Activated CD8-positive, alpha-beta memory T cell treated with anti-CD3 and anti-CD28 coated beads for 48 hours (primary cell): ENCODE measurements at regions not wholly inside any gene's neighbourhood (a gene's known extent, or its start where the extent isn't known, plus 50 kb on each side); places are given as distances from the start of the nearest gene placed in this dataset.
"Not testable (repeated sequence)": the region's sequence is repeated elsewhere in the genome, so short reads cannot be mapped to it uniquely, and the experiment has no call there.

Experiments
- DNase-seq, 3 experiments: peaks; one replicate each; pipeline ENCODE4 v3.0.0-alpha.2; 2020; ENCODE audit warnings: low read depth in 2 of 3, low spot score in 2 of 3

DNA sequence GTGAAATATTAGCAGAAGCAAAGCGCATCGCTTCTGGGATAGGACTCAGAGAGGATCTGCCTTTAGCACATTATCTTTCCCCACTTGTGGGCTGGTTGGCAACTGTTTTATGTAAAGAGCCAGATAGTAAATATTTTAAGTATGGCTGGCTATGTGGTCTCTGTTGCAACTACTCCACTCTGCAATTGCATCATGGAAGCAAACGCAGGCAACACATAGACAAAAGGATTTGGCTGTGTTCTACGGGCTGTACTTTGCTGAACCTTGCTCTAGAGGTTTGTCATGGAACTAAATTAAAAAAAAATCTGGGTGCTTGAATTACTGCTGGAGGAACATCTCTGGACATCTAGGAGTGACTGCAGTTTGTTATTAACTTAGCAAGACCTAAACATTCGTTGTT is 307.8 kb upstream of the TPK1 start:
- no peak for DNase-seq

DNA sequence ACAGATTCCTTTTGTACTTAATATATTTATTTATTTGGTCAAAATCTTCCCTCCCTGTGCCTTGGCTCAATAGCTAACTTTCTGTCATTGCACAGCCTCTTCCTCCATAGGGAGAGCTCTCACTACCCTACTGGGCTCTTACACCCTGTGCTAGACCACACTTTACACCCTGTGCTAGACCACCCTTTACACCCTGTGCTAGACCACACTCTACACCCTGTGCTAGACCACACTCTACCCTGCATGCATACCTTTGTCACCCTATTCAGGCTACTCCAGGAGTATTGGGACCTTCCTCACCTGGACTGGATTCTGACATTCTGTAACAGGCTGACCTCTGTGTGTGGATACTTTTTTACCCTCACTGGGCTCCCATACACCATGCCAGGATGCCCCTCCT is 298.5 kb upstream of the TPK1 start:
- no peak for DNase-seq

DNA sequence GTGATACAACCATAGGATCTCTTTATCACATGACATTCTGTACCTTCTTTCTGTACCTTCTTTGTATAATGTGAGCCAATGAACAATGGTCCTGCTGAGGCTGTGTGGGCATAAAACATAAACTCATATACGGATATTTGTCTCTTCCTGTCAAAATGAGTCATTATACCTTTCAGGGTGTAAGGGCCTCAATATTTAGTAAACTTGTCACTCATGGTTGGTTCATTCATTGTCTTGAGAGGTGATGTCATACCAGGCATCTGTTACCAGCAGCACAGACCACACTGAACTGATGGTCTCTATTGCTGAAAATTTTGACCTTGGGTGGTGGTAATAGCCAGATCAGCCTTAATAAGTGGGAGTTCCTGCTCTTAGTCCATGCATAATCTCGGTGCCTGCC is 287.6 kb upstream of the TPK1 start:
- DNase-seq, result no peak

DNA sequence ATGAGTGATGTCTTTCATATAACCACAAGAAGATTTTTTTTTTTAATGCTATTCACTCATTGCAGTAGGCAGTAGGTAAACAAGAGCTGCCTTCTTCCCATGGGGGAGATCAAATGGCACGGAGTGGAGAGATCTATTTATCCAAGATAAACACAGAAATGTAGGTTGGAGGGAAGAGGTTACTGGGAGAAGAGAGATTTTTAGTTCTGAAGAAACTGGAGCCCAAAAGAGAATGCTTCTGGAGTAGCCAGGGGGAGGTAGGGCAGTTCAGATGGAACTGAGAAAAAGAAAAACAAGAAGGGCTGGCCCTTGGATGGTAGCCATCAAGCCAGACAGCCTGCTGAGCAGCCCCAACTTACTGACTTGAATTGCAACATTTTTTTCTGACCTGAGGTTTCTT is 270.1 kb upstream of the TPK1 start:
- no peak for DNase-seq

DNA sequence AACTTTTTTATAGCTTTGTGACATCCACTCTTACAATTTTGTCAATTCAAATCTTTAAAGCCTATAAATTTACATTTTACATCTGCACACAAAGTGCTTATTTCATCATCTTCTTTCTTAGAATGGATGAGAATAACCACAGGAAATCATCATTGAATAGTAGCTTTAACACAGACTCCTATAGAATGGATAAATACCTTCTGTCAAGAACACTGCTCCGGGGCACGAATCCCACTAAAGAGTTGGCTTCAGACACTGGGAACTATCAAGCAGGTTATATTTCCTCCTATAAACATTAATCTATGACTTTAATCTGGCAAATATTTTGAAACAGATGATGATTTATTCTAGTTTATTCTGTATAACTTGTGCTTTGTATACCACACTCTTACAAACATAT is 269.7 kb upstream of the TPK1 start:
- DNase-seq, result no peak

DNA sequence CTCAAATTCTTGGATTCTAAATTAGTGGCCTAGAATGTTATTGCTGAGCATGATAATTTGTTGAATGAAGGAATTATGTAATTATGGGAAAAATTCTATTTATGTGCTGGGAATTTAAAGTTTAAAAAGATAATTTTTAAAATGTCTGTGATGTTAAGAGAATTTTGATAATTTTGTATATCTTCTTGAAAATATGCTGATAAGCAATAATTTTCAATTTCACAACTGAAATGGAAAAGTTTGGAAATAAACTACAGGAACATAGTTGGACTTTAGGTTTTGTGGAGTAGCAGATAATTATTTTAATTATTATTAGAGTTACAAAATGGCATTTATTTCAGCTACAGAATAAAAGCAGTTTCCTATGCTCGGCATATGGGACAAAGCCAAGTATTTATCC is 268.5 kb upstream of the TPK1 start:
- DNase-seq, result no peak

DNA sequence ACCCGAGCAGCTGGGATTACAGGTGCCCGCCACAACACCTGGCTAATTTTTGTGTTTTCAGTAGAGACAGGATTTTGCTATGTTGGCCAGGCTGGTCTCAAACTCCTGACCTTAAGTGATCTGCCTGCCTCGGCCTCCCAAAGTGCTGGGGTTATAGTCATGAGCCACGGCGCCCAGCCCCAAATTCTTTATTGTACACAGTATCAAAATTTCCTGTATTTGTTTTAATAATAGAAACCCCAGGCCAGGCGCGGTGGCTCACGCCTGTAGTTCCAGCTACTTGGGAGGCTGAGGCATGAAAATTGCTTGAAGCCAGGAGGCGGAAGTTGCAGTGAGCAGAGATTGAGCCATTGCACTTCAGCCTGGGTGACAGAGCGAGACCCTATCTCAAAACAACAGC is 266.3 kb upstream of the TPK1 start:
- not testable (repeated sequence) for DNase-seq

DNA sequence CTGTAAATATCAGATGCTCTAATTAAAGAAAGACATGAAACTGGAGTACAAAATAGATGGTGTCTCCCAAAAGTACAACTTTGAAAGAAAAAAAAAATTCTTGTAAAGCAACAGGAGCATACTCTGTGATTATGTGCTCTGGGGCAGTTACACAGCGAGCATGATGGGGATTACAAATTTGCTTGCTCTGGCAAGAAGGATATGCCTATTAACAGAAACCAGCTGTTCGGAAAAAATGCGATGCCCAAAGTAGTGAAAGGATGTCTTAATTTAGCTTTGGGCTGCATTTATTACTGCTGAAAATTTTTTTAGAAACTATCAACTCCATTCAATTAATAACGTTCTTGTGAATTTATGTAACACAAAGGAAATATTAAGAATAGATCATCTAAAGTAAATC is 256.9 kb upstream of the TPK1 start:
- DNase-seq, result no peak

DNA sequence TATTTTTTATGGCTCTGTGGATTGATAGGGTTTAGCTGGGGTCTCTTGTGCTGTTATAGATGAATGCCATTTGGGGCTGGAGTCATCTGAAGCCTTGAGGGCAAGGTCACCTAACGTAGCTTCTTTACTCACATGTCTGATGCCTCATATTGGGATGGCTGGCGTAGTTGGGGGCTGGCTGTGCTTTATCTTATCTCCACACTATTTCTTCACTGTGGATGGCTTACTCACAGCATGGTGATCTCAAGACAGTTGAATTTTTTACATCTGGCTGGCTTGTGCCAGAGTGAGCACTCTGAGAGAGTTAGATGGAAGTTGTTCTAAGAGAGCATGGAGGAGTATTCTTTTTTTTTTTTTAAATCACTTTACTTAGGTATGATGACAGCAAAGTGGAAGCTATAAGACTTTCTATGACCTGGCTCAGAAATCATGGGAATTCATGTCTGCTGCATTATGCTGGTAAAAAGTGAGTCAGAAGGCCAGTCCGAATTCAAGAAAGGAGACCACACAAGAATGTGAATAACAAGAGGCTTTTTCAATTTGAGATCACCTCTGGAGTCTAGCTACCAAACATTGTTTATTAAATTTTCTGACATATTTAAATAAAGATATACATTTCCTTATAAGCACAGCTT is 252.4 kb upstream of the TPK1 start:
- no peak for DNase-seq

DNA sequence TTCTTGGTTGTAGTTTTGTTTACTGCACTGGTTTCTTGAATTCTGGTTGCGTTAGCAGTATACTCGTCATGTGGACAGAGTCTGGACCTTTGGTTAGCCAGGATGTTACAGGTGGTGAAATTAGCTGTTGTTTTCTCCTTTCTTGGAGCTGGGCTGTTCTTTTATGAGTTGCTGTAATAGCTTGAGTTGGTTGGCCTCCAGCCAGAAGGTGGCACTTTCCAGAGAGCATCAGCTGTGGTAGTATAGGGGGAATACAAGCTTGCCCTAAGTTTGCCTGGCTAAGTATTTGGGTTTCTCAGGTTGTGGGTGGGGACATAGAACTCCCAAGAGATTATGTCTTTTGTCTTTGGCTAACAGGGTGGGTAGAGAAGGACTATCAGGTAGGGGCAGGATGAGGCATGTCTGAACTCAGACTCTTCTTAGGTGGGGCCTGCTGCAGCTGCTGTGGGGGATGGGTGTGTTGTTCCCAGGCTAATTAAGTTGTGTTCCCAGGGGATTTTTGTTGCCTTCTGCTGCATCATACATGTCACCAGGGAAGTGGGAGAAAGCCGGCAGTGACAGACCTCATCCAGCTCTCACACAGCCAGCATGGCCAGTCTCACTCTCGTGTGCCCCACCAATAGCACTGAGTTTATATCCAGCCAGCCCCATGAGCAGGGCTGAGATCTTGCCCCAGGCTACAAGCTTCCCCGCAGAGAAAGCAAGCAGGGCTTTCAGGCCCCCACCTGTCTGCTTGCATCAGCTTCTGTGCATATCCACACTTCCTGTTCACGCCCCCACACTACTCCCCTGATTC is 246.7 kb upstream of the TPK1 start:
- no peak for DNase-seq

DNA sequence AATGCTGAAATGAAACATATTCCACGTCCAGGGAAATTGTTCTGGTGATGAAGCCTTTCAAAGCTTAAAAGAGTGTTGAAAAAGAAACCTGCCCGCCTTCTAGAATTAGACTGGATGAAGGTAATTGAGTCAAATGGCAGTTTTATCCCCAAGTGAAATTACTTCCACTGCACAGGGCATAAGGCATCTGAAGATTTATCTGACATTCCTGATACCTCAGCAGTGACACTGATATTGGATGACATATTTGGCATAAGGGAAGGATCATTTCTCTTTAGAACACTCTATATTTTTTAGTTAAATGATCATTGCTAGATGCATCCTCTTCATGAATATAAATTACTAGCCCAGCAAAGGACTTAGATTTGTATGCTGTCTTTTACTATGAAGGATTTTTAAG is 229.6 kb upstream of the TPK1 start:
- no peak for DNase-seq

DNA sequence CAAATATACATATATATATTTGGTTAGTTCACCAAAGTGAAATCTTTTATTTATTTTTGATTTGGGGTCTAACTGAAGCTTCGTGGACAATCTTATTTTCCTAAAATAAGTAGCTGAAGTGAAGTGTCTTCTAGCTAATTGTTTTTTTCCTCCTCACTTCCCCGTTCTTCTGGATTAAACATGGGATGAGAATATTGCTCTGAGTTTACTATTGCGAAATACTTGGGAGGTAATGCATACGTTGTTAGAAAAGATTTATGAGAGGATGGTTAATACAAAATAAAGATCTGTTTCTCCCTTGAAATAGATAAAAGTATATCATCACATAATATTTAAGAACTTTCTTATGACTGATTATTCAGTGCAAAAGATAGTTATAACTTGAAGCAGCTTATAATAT is 228.3 kb upstream of the TPK1 start:
- no peak for DNase-seq

DNA sequence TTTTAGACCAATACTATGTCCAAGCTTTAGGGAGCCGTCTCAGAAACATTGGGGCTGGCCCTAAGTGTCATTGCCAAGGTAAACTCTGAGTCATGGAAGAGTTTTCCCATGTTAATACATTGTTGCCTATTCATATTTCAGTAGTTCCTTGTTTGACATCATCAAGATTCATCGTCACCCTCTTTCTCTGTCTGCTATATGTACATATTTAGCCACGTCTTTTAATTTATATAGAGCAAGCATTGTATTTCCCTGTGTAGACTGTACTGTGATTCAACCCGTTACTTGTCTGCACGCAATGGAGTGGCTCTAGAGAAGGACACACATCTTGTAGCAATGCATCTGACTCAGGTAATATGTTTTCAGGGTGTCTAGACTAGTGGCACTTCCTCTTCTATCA is 217.9 kb upstream of the TPK1 start:
- no peak for DNase-seq

DNA sequence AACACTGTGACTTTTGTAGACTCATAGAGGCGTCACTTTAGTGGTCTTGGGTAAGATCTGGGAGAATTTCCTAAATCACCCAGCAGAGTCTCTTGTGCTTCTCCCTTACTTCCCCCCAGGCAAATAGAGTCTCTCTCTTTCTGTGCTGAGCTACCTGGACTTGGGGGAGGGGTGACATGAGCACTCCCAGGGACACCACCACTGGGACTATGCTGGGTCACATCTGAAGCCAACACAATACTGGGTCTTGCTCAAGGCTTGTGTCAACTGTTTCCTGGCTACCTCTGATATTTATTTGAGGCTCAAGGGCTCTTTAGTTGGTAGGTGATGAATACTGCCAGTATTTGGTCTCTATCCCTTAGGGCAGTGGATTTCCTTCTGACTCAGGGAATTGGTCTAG is 214.6 kb upstream of the TPK1 start:
- no peak for DNase-seq

DNA sequence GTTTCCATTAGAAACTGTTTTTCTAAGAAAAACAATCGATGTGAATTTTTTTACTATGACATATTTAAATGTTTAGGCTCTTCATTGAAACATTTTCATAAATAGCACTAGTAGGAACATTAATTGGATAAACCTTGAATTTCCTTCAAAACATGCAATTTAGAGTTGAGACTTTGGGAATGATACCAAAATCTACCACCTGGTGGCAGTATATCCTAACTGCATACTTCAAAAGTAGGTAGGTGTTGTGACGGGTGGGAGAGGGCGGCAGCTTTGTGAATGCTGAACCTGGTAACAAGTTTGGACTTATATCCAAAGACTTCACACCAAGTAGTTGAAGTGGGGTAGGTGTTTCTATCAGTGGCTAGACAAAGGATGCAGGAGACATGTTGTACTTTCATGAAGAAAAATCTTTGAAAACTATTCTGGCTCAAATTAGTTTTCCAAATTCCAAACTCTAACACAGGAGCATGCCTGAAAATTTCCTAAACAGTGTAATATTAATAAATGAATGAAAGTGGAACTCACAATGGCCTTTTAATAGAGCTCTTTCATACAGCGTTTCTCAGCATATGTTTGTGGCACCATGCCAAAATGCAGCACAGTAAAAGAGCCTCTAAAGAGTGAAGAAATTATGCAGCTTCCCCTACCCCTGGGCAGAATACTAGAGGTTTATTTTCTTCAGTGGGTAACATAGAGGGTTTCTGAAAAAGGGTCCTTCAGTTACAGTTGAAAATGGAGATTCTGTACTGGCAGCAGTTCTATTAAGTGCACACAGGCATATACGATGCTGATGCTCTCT is 201.0 kb upstream of the TPK1 start:
- DNase-seq, result peak in 1 of 3 experiments; percentile 1

DNA sequence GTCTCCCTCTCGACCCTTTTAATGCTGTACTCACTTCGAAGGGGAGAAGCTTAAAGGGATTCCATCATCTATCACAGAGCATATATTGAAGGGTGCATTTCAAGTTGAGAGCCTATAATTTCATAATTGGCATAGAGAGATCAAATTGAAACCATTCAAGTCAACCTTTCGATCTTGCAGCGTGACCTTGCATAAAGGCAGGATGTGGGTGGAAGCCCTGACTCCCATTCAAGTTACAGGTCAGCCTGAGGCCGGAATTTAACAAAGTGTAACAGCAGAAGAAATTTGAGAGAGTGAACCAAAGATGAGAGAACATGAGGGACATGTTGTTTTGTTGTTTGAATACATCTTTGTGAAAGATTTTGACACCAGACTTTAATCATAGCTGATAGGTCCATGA is 195.3 kb upstream of the TPK1 start:
- no peak for DNase-seq

DNA sequence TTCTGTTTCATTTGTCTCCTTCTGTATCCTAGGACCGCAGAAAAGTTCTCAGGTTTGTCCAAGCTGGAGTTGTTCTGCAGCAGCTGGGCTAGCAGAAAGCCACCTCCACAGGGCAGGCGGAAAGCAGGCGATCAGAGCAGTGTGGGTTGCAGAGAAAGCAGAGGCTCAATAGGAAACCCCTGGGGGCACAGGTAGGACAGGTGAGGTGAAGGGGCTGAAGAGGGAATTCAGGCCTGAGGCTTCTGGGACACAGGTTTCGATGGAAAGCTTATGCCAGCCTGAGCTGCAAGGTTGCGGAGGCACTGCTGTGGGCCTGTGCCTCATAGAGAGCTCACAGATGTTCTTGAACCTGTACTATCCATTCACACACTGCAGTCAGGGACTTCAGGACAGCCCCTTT is 194.9 kb upstream of the TPK1 start:
- DNase-seq, result no peak

DNA sequence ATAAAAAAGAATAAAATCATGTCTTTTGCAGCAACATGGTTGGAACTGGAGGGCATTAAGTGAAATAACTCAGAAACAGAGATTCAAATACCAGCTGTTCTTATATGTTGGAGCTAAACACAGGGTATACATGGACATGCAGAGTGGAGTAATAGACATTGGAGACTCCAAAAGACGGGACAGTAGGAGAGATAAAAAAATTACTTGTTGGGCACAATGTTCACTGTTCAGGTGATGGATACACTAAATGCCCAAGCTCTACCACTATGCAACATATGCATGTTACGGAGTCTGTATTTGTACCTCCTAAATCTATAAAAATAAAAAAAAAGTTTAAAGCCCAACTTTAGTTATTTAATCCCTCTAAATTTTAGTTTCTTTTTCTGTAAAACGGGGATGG is 184.6 kb upstream of the TPK1 start:
- no peak for DNase-seq

DNA sequence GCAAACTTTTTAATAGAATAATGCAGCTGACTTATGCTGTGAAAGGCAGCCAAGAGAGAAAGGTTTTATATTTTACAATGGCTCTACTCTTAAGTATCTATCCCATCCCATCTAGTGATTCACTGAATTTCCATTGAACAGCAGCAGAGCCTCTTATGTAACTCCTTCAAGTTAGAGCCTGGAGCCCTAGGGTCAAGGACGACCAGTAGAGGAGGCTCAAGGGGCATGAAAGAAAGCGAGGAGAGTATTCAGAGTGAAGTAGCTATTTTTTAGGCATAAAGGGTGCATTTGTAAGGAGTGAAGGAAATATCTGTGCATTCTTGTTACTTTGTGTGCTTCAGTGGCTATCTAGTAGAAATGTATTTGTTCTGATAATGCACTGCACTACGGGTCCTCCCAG is 180.2 kb upstream of the TPK1 start:
- DNase-seq, result no peak

DNA sequence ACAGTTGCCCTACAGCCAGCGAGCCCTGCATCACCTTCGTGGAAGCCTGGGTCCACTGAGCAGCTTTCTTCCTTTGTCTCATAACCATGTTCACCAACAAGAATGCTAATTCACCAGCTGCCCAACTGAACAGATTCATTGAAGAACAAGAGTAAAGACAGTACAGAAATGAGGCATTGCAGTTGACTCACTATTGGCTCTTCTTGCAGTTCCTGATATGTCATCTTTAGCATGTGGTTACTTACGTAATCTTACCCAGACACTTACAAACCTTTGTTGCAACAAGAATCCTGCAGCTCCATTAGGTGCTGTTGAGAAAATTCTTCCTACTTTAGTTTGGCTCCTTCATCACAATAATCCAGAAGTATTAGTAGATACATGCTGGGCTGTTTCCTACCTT is 174.0 kb upstream of the TPK1 start:
- DNase-seq, result no peak

DNA sequence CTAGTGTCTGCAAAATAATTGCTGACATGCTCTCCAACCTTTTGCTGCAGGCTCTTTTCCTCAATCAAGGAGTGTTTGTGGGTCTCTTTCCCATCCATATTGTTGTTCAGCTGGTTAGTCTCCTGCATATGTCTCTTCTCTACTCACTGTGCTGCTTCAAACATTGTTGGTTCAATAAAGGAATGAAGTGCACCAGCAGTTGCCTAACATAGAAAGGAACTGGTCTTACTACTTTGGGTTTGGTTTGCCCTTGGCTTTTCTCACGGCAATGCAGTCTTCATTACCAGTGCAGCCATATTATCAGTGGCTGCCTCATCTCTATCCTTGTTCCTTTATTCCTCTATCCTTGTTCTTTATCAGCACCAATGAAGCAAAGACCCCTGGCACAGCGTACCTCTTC is 169.7 kb upstream of the TPK1 start:
- DNase-seq, result no peak

DNA sequence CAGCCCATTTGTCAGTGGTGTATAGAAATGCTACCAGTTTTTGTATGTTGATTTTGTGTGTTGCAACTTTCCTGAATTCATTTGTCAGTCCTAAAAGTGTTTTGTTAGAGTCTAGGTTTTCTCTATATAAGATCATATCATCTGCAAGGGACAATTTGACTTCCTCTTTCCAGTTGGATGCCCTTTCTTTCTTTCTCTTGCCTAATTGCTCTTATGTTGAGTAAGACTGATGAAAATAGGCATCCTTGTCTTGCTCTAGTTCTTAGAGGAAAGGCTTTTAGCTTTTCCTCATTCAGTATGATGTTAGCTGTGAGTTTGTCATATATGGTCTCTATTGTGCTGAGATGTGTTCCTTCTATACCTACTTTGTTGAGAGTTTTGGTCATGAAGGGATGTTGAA is 161.7 kb upstream of the TPK1 start:
- no peak for DNase-seq
